ENCODE measurements at regions not wholly inside any gene's neighbourhood (a gene's known extent, or its start where the extent isn't known, plus 50 kb on each side); places are given as distances from the start of the nearest gene placed in this dataset.

- CTCF ChIA-PET: no interaction called here
- H3K4me3 ChIP-seq: no peak overlapping the region
- WGBS (ENCODE audit: insufficient coverage, insufficient replicate concordance, low lambda C conversion rate, missing lambda C conversion rate): 93% methylated on average over 3 of the region's 3 CpGs
- no peak overlapping the region for H3K27ac ChIP-seq (ENCODE audit: control insufficient read depth, insufficient read depth)
- POLR2A ChIA-PET: no interaction called here
- intact Hi-C loops (cut with micrococcal nuclease; ENCODE audit: unreplicated experiment): no loop called here
- no peaks in the 10 kb centered on the region for H3K79me2 ChIP-seq (ENCODE audit: control insufficient read depth, insufficient read depth, low read length)
- H3K4me2 ChIP-seq (ENCODE audit: control insufficient read depth, insufficient read depth): no peak overlapping the region
- no TSS peak for BruUV-seq (replicated peaks)
- in situ Hi-C loops (cut with MboI): no loop called here
- ATAC-seq (no peak), DNase-seq (ENCODE audit: low read depth, low spot score) (no peak), FAIRE-seq (no peak)
- H4K20me1 ChIP-seq (ENCODE audit: control insufficient read depth, insufficient read depth): no peaks in the 10 kb centered on the region
- TF ChIP-seq HSF1 (IDR thresholded peaks at IDR 0.05; ENCODE audit: low read depth, low read length) (no peak), MTA2 (IDR thresholded peaks at IDR 0.05; ENCODE audit: low read depth) (no peak), NR2C1 (IDR thresholded peaks at IDR 0.05) (no peak), YBX1 (IDR thresholded peaks at IDR 0.05) (no peak), BACH1 (IDR thresholded peaks at IDR 0.05; ENCODE audit: borderline replicate concordance) (no peak), PKNOX1 (IDR thresholded peaks at IDR 0.05) (no peak), SMAD1 (IDR thresholded peaks at IDR 0.05; ENCODE audit: low read depth, partially characterized antibody) (no peak), MEF2B (IDR thresholded peaks at IDR 0.05; ENCODE audit: partially characterized antibody, poor library complexity, severe bottlenecking) (no peak), ASH2L (IDR thresholded peaks at IDR 0.05; ENCODE audit: borderline replicate concordance, low read depth) (no peak), KAT2A (conservative IDR thresholded peaks at IDR 0.05; ENCODE audit: control insufficient read depth, low read depth, low read length) (no peak), SREBF2 (IDR thresholded peaks at IDR 0.05; ENCODE audit: low read length) (no peak), RELB (IDR thresholded peaks at IDR 0.05; ENCODE audit: low read depth) (no peak), ZBTB40 (IDR thresholded peaks at IDR 0.05; ENCODE audit: borderline replicate concordance) (no peak), MTA3 (IDR thresholded peaks at IDR 0.05; ENCODE audit: borderline replicate concordance, low read length) (no peak)
- H3K4me1 ChIP-seq (ENCODE audit: control insufficient read depth, insufficient read depth, low read length): peaks cover 4% of the 10 kb centered on the region
- no peaks in the 10 kb centered on the region for H3K27me3 ChIP-seq (replicated peaks in 1 of 2; ENCODE audit: control insufficient read depth in 2 of 2, insufficient read depth in 2 of 2, low read length in 1 of 2)
- H3K9me3 ChIP-seq (replicated peaks; ENCODE audit: control insufficient read depth, insufficient read depth, low read length): peaks cover 4% of the 10 kb centered on the region; the same call in 2 of the 3 replicates
- SMC1A ChIA-PET (ENCODE audit: uncharacterized antibody, unreplicated experiment): no interaction called here
- no peaks in the 10 kb centered on the region for H3K36me3 ChIP-seq (ENCODE audit: control insufficient read depth in 2 of 2, insufficient read depth in 2 of 2, low read length in 1 of 2)
- RAD21 ChIA-PET (ENCODE audit: unreplicated experiment): no interaction called here
- no peak overlapping the region for H2AFZ ChIP-seq (ENCODE audit: control insufficient read depth, low read depth, low read length)
- no peak overlapping the region for H3K9ac ChIP-seq (ENCODE audit: control insufficient read depth, insufficient read depth, low read length)
Observed at GRCh38 chrX:1020634-1021166, 191.7 kb downstream of the CRLF2 start.
